Dermis microvascular lymphatic vessel endothelial cell (primary cell): ENCODE measurements at regions not wholly inside any gene's neighbourhood (a gene's known extent, or its start where the extent isn't known, plus 50 kb on each side); places are given as distances from the start of the nearest gene placed in this dataset.
"Not testable (repeated sequence)": the region's sequence is repeated elsewhere in the genome, so short reads cannot be mapped to it uniquely, and the experiment has no call there.

ENCODE experiments used
- DNase-seq, 2 donors: peaks; one replicate each; pipeline versions ENCODE4 v3.0.0 to v3.0.0-alpha.2; 2010; ENCODE audit warnings: low read depth in 2 of 2

DNA sequence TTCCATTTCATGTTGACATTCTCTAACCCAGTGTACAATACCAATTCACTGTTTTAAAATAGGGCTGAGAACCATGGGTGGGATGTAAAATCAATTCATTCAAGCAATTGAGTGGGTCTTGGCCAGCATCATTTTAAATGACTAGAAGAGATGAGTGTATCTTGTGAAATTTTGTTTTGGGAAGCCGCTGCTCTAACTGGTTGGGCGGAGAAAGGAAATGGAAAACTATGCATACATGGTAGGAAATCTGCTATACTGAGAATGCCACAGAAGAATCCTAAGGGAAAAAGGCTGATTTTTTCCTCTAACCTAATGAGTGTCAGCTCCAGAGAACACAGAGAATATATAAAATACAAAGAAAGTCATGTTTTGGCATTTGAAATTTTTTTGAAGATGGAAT, 54.8 kb upstream of the DCLK2 start:
- DNase-seq = no peak

DNA sequence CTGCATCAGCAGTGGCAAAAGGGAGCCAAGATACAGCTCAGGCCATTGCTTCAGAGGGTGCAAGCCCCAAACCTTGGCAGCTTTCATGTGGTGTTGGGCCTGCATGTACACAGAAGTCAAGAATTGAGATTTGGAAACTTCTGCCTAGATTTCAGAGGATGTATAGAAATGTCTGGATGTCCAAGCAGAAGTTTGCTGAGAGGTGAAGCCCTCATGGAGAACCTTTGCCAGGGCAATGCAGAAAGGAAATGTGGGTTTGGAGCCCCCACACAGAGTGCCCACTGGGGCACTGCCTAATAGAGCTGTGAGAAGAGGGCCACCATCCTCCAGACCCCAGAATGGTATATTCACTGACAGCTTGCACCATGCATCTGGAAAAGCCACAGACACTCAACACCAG, 51.3 kb upstream of the DCLK2 start:
- not testable (repeated sequence) for DNase-seq
